GM21576 (cell line): ENCODE measurements at regions not wholly inside any gene's neighbourhood (a gene's known extent, or its start where the extent isn't known, plus 50 kb on each side); places are given as distances from the start of the nearest gene placed in this dataset.

Source experiments
- ATAC-seq: cut with Tn5 transposase; IDR thresholded peaks from one replicate; pipeline ENCODE4 v1.9.1; 2021; ENCODE audit warnings: mild to moderate bottlenecking, moderate library complexity; ENCODE audit not compliant: unreplicated experiment

DNA sequence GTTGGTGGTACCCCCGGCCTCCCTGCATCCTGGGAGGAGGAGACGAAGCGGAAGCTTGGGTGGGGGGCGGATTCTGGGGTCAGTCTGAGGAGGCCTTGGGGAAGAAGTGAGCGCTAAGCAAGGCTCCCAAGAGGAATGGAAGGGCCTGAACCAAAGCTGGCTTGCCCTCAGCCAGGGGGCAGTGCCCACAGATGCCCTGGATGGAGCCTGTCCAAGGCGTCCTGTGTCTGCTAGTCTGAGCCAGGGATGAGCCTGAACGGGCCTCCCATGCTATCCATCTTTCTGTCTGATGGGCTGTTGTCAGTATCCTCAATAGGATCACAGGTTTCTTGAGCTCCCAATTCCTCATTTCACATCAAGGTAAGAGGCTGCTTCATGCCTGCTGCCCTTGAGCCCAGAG is 122.3 kb upstream of the LHX1 start:
- no peak for ATAC-seq

DNA sequence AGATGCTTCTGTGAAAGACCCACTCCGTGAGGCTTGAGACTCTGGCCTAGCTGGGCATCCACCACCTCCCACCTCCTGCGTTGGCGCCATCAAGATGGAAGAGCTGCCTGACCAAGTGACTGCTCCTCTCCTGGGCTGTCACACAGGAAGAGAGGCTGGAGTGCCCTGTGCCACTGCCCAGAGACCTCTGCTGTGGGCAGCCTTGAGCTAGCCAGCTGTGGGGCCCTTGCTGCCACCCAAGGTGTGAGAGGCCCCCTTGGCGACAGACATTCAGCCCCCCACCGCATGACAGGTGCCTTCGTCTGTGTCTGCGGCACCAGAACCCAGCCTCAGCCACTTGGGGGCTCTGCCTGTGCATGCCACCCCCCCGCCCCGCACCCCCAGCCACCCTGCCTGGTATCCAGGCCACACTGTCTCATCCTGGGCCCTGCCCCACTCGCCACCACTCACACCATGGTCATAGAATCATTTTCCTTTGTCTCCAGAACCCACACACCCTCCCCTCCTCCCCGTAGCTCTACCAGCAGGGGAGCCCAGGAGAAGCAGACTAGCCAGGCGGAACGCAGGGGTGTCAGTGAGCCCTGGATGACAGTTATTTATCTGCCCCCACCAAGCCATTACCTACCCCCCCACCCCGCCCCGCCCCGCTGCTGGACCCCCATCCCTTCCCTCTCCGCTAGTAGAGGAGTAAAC is 120.9 kb upstream of the LHX1 start:
- no peak for ATAC-seq

DNA sequence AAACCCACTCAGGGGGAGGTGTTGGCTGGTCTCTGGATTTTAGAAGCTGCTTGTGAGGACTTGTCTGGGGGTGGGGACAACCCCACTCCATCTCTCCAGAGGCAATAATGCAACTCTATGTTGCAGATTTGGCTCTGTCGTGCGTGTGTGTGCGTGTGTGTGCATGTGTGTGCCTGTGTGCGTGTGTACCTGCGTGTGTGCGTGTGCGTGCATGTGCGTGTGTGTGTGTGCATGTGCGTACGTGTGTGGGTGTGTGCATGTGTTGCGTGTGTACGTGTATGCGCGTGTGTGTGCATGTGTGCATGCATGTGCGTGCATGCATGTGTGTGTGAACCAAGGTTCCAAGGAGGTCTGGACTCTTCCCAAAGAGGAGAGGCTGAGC is 120.4 kb upstream of the LHX1 start:
- no peak for ATAC-seq

DNA sequence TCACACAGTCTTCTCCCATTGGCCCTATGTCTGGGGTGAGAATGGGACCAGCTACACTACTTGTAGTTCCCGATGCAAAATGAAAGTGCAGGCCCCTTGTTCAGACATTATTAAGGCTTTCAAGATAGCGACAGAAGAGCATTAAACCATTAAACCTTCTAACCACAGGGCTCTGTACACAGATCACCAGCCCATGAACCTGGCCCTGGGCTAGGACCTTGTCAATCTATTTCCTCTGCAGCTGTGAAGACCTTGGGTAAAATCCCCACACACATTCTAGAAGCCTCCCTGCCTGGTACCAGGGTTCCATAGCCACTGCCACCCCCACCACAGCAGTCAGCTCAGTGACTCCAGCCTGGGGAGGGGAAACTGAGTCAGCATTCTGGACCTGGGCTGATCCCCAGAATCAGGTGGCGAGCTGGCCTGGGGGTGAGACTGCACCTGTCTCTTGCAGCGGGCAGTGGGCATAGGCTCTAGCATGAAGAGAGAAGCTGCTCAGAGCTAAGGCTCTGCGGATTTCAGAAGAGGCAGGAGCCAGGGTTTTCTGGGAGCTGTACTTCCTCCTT is 119.7 kb upstream of the LHX1 start:
- no peak for ATAC-seq

DNA sequence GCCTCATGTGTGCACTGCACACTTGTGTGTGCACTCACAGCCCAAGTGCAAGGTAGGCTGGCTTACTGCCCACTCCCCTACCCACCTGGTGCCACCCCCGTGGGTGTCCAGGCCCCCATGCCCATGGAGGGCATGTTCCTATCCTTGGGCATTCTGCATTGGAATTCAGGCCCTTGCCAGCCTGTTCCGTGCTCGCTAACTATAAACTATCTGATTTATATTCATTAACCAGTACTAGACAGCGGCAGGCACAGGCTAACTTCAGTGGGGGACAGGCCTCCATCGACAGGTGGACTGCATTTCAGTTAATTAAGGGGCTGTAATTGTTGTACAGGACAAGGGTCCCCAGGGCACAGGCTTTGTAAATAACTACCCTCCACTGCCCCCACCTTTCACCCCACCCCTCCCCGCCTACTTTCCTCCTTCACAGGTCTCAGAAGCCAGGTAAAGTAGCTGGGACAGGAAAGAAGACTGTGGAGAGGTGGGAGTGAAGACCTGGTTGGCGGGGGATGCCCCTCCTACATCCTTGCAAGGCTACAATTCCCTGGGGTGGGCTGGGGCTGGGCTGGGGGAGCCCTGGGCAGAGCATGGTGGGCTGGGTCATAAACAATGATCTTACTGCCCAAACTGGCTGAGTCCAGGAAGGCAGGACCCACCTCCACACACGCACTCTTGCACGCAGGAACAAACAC is 119.0 kb upstream of the LHX1 start:
- no peak for ATAC-seq

DNA sequence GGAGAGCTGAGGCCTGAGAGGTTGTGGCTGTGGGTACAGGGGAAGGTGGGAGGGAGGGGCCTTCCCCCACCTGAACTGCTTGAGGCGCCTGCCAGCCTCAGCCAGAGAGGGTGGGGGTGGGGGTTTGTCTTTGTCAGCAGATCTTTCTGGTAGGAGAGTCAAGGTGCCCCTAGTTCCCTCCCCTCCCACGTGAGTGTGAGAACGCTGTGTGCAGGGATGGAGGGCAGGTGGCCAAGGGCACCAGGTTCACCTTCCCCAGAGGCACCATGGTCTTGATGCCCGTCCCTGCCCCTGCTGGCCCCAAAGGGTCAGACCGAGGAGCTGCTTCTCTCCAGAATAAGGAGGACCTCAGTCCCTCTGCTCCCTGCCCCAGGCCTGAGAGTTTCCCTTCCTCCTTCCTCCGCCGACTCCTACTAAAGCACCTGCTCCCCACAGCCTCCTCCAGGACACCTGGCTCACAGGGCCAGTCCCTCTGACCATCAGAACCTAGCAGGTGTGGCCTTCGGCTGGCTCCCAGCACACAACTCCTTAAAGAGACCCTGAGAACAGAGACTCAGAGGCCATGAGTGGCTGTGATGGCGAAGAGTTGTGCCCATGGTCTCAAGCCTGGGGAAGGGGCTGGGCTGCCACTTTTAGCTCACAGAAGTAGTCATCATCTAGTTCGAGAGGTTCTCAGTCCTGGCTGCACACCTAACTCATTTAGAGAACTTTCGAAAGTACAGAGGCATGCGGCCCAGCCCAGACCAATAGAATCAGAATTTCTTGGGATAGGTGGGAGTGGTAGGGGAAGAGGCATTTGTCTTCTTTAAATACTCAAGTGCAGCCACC is 113.2 kb upstream of the LHX1 start:
- no peak for ATAC-seq

DNA sequence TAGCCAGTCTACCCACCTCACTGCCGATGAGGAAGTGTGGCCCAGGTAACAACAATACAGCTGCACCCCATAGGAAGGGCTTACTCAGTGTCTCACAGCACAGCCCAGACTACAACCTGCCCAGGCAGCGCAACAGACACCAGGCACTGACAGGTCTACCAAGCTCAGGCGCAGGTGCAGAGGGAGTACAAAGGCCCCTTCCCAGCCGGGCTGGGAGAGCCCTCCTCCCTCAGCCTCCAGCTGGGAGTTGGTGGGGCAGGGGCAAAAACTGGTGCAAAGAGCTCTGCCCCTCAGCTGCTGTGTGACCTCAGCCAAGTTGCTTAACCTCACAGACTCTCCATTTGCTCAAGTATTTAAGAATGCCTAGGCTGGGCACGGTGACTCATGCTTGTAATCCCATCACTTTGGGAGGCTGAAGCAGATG is 112.6 kb upstream of the LHX1 start:
- ATAC-seq, result no peak

DNA sequence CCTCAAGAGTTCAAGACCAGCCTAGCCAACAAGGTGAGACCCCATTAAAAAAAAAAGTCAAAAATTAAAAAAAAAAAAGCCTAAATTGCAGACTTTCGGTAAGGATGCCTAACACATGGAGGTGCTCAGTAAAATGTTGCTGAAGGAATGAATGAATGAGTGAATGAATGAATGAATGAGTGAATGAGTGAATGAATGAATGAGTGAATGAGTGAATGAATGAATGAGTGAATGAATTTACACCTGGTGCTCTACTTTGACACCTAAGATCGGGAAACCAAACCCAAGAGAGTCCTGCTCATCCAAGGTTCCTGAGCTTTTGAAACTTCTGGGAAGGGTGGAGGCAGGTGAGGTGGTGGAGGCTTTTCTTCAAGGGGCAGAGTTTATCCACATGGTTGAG is 112.2 kb upstream of the LHX1 start:
- ATAC-seq, result no peak

DNA sequence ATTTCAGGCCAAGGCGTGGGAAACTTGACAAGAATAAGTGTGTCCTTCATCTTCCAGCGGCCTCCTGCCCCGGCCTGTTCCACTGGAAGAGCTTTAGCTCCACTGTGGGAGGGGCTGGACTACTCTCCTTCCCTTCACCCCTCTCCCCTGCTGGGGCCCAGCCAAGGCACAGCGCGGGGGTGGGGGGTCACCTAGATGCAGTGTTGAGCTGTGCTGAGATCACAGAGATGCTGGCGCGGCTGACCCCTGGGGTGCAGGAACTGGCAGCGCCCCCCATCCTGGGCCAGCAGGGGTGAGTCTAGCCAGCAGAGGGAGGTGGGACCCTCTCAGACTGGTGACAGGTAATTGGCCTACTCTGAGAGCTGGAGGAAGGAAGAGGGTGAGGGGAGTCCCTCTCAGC is 111.8 kb upstream of the LHX1 start:
- ATAC-seq, result no peak

DNA sequence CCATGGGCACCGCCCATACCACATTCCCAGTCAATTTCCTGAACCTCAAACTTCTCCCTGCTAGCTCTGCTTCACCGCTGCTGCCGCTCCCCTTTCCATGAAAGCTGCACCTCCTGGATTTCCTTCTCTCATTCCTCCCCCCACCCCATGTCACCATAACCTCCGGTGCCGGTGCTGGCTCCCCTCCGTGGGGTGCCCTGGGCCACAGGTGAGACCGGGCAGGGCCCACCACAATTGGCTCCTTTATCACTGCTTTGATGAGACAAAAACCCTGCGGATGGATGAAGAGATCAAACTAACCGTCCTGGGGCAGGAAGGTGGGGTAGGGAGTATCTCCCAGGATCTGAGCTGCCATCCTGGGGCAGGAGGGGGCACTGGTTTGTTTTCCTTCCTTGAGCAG is 111.3 kb upstream of the LHX1 start:
- no peak for ATAC-seq

DNA sequence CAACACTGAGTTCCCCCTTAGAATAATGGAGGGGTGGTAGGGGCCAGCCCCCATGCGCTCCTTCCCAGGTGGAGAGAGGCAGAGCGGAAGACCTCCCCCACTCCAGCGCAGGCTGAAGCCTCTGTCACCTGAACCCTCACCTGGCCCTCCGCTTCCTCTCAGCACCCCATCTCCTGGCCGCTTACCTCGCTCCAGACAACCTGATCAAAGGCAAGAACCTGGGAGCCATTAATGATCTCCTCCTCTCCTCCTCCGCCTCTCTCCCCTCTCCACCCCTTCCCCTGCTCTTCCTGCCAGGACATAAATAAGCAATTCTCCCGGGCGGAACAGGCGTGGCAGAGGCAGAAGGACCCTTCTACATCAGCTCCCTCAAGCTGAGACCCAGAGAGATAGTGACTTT is 110.2 kb upstream of the LHX1 start:
- no peak for ATAC-seq

DNA sequence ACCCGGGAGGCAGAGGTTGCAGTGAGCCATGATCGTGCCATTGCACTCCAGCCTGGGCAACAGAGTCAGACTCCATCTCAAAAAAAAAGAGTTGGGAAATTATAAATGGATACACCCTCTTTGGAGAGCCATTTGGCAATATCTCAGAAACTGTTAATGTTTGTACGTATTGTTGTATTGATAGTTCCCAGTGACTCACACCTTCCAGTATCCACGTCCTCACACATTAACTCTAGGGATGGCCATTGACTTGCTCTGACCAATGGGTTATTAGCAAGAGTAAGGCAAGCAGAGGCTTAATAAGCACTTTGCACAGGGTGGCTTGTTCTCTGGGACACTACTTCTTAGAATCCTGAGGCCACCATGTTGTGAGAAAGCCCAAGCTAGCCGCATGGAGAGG is 107.6 kb upstream of the LHX1 start:
- ATAC-seq, result no peak

DNA sequence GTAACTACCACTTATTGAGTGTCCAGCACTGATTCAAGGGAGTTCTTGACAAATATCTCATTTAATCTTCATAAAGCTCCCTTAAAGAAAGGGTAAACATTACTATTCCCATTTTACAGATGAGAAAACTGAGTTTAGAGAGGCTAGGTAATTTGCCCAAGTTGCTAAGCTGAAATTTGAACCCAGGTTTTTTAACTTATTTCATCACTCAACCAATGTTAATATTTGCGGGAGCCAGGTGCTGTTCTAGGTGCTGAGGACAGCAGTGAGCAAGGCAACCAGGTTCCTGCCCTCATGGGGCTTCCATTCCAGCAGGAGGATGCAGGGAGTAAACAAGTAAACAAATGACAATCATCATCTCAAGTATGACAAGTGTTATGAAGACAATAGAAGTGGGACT is 104.0 kb upstream of the LHX1 start:
- ATAC-seq, result no peak

DNA sequence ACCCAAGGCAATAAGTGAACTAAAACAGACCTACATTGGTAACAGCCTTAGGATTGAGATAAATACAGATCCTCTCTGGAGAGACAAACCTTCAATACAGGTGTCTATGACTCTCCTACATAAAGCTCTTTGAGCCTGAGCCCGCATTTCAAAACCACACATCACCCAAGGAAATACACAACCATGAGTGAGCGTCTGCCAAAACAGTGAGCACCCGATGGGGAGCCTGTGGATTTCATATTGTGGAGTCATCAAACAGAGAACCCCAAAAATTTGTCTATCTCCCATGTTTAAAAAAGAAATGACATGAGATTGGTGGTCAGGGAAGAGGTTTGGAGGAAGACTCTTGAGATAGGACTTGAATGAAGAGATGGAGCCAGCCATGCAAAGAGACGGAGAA is 102.2 kb upstream of the LHX1 start:
- ATAC-seq, result no peak

DNA sequence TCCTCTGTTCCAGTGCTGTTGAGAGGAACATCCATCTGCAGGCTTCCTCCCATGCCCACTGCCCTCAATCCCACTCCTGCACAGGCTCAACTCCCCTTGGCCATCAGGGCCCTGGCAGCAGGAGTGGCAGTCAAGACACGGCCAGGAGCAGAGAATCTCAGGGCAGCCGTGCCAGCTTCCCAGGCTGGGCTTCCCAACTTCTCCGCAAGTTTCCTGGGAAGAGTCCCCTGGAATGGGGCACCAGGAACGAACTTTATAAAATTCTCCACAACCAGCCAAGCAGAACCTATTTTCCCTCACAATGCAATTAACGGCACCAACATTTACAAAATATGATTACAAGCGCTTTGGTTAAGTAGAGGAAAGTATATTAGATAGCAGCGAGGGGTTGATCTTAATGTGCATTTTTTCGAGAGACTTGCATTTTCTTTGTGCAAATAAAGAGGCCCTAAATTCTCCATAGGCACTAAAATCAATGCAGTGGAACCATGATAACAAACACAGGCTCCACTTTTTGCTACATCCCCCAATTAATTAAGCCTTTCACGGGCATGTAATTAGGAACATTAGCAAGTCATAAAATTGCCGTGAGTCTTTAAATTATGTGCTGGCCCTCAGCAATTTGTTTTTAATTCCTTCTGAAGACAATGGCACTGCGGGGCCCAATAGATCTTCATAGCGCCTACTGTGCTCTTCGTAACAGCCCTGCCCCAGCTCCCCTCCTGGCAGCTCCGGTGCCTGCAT is 99.9 kb upstream of the LHX1 start:
- ATAC-seq, result no peak

DNA sequence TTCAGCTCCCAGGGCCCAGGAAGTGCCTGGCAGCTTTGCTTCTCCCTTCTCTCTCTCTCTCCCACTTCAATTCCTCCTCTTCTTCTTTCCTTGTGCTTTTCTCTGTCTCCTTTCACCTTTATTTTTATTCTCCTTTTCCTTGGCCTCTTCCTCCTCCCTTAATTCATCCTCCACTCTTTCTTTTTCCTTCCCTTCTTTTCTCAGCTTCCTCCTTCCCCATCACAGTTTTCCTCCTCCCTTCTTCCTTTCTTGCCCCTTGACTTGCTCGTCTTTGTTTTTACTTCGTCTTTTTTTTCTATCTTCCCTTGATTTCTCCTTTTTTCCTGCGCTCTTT is 99.4 kb upstream of the LHX1 start:
- ATAC-seq, result no peak

DNA sequence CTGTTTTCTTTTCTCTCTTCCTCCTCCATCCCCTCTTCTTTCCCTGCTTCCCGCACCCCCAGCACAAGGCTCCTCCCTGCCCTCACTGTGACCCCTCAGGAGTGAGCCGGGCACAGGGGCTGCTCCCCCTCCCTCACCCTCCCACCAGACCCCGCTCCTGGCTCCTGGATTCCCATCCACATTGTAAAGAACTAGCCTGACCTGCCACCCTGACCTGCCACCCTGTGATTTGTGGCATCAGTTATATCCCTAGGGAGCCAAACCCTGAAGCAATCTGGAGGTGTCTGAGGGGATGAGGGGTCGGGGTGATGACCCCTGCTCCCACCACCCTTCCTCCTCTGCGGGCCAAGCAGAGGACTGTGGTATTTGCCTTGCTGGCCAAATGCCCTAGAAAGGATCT is 98.0 kb upstream of the LHX1 start:
- ATAC-seq, result no peak

DNA sequence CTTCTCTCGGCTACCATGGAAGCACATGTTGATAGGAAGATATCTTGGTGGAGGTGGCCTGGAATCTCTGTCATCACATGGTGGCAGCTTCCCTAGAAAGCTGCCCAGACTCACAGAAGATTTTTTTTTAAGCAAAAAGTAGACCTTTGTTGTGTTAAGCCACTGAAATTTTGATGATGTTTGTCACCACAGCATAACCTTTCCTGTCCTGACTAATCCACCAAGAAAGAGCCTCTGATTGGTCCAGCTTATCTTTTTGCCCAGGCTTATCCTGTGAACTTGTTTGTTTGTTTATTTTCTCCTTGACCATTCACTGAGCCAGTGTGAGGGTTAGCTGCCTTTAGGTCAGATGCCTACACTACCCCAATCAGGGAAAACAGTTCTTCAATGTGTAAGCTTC is 96.5 kb upstream of the LHX1 start:
- ATAC-seq, result no peak

DNA sequence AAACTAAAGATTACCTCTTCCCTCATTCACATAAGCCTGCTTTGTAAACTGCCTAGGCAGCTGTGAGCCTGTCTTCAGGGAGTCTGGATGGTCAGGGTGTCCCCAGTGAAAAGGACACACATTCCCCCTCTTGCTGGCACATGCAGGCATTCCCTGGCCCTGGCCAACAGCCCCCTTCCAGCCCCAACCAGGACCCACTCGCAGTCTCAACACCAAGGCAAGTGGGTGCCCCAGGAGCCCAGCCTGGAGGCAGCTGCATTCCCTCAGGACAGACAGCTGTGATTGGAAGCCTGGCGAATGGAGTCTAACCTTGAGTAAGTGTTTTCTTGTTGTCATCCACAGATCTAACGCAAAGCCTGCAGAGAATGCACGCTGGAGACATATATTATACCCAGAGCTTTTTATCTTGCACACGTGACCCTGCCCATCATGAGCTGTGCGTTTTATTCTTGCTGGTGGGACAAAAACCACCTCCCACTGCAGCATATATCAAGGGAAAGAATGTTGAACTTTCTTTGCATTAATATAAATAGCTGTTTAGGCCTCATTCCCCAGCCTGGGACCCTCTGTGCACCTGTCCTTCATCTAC is 95.0 kb upstream of the LHX1 start:
- ATAC-seq, result no peak

DNA sequence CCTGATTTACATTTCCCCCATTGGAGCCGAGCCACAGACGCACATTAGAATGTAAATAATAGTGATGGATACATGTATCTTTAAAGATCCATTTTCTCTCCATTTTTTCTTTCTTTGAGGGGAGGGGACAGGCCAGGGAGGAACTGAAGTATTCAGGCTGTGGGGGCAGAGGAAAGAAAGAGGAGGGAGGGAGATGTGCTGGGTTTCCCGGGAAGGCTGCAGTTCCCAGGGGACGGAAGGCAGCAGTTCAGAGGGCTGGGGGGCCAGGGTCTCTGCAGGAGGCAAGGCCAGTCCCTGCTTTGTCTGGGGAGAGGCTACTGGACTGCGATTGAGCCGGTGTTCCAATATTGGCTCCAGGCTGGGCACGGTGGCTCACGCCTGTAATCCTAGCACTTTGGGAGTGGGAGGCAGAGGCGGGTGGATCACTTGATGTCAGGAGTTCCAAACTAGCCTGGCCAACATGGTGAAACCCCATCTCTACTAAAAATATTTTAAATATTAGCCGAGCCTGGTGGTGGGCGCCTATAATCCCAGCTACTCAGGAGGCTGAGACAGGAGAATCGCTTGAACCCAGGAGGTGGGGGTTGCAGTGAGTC is 94.2 kb upstream of the LHX1 start:
- no peak for ATAC-seq
